22Rv1 (cell line): ENCODE measurements at regions not wholly inside any gene's neighbourhood (a gene's known extent, or its start where the extent isn't known, plus 50 kb on each side); places are given as distances from the start of the nearest gene placed in this dataset.

Experiments used
- ZFX ChIP-seq: fragments of 450-650 bp; IDR thresholded peaks from 2 replicates; pipeline ENCODE4 v1.6.1; 2017; ENCODE audit warnings: antibody characterized with exemption, borderline replicate concordance
- TF ChIP-seq, protein P1 (sequence below): fragments of 450-650 bp; IDR thresholded peaks from 2 replicates; pipeline ENCODE4 v1.5.1; 2017; ENCODE audit warnings: mild to moderate bottlenecking

DNA sequence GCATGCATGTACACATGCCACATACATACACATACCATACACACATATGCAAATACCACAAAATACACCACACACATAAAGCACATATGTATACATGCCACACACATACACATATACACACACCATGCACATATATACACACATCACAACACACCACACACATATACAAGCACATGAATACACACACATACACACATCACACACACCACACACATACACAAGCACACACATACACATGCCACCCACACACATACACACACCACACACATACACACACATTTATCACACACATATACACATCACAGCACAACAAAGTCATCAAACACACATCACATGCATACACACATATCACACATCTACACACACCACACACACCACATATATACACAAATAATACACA, 1108.5 kb downstream of the GALC start:
- TF ChIP-seq, protein P1, sequence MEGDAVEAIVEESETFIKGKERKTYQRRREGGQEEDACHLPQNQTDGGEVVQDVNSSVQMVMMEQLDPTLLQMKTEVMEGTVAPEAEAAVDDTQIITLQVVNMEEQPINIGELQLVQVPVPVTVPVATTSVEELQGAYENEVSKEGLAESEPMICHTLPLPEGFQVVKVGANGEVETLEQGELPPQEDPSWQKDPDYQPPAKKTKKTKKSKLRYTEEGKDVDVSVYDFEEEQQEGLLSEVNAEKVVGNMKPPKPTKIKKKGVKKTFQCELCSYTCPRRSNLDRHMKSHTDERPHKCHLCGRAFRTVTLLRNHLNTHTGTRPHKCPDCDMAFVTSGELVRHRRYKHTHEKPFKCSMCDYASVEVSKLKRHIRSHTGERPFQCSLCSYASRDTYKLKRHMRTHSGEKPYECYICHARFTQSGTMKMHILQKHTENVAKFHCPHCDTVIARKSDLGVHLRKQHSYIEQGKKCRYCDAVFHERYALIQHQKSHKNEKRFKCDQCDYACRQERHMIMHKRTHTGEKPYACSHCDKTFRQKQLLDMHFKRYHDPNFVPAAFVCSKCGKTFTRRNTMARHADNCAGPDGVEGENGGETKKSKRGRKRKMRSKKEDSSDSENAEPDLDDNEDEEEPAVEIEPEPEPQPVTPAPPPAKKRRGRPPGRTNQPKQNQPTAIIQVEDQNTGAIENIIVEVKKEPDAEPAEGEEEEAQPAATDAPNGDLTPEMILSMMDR: no peak
- TF ChIP-seq ZFX: no peak
